ENCODE measurements at regions not wholly inside any gene's neighbourhood (a gene's known extent, or its start where the extent isn't known, plus 50 kb on each side); places are given as distances from the start of the nearest gene placed in this dataset.

- no peak overlapping the region for H3K4me3 ChIP-seq (ENCODE audit: low read depth, poor library complexity, severe bottlenecking)
- DNase-seq (ENCODE audit: low spot score in 2 of 2) = no peak
- WGBS, 2 donors = 86 to 92% methylated on average over 3 of the region's 3 CpGs
- intact Hi-C loops (cut with DNase I; ENCODE audit: low total_unique reads) = no loop called here
- TF ChIP-seq CTCF (IDR thresholded peaks at IDR 0.05) (no peak), POLR2A (IDR thresholded peaks at IDR 0.05) (no peak)
These were observed 794.9 kb upstream of the SOX9 start for GRCh38 chr17:71325886-71326285.

DNA sequence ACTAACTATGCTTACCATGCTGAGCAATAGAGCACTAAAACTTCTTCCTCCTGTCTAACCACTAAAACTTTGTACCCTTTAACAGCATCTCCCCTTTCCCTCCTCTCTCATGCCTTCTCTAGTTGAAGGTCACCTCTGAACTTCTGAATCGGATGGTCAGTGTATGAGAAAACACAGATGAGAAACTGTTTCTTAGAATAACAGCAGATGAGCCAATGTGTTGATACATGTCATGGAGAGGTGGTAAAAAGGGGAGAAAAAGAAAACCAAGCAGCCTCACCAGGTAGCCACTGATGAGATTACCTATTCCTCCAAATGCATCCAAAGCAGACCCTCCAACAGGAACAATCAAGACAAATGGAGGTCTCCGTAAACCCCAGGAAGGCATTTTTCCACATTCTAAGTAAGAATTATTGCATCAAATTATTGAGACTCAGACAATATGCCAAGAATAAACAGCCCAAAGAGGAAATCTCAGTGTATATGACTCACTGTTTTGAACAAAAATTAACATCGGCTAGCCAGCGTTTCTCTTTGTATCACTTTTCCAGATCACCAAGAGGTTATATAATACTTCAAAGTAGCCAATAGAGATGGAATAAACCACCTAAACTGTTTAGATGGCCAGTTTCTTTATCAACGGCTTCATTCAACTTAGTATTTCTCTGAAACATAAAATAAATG lies 793.3 kb upstream of the SOX9 start:
- intact Hi-C loops (cut with DNase I; ENCODE audit: low total_unique reads) = no loop called here
- no peak for TF ChIP-seq POLR2A (IDR thresholded peaks at IDR 0.05)
- WGBS, 2 donors = 25 to 26% methylated on average over 5 of the region's 5 CpGs
- H3K4me3 ChIP-seq (ENCODE audit: low read depth, poor library complexity, severe bottlenecking) = no peak overlapping the region
- no peak for DNase-seq (ENCODE audit: low spot score in 2 of 2)

DNA sequence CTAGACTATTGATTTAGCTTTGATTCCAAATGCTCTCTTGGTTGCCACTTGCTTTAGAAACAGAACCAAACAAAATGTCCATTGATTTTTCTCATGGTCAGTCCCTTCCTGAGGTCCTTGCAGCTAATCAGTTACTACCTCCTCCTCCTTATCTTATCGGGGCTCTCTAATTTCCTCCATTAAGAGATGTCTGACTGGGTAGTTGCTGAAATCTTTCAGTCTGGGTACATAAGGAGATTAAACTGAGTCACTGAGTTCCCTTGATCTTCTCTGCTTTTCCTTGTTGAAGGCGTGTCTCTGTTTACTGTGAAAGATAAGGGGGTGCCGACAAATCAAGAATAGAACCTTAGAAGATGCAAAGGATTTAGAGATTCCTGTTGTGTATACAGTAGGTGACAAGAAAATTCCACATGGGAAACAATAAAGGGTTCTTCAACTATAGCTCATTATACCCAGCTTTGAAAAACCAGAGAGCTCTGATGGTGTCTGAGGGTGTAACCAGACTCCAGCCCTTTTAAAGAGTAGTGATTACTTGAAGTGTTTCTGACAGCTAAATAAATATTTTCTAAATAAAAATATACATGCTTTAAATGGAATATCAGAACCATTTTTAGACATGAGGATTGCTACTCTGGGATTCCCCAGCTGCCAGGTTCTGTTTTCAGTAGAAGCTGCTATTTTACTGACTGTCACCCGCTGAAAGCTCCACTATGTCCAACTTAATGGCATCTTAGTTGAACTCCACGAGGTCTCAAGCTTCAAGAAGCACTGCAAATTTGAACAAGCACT lies 791.3 kb upstream of the SOX9 start:
- TF ChIP-seq POLR2A (IDR thresholded peaks at IDR 0.05) = no peak
- no peak for TF ChIP-seq CTCF (IDR thresholded peaks at IDR 0.05)
- WGBS, 2 donors = 67 to 71% methylated on average over 5 of the region's 5 CpGs
- DNase-seq (ENCODE audit: low spot score in 2 of 2) = no peak
- no peak overlapping the region for H3K4me3 ChIP-seq (ENCODE audit: low read depth, poor library complexity, severe bottlenecking)
- intact Hi-C loops (cut with DNase I; ENCODE audit: low total_unique reads) = no loop called here

GRCh38 chr17:71330099-71330375 lies 790.8 kb upstream of the SOX9 start:
- intact Hi-C loops (cut with DNase I; ENCODE audit: low total_unique reads) = no loop called here
- DNase-seq (ENCODE audit: low spot score in 2 of 2) = no peak

GRCh38 chr17:71331754-71332325 lies 789.0 kb upstream of the SOX9 start:
- no peak for TF ChIP-seq POLR2A (IDR thresholded peaks at IDR 0.05)
- no peak for TF ChIP-seq CTCF (IDR thresholded peaks at IDR 0.05)
- intact Hi-C loops (cut with DNase I; ENCODE audit: low total_unique reads) = no loop called here
- no peak for DNase-seq (ENCODE audit: low spot score in 2 of 2)
- WGBS, 2 donors = 86 to 87% methylated on average over 5 of the region's 5 CpGs
- no peak overlapping the region for H3K4me3 ChIP-seq (ENCODE audit: low read depth, poor library complexity, severe bottlenecking)

More at GRCh38 chr17:71330099-71330375, 790.8 kb upstream of the SOX9 start:
- no peak overlapping the region for H3K4me3 ChIP-seq (ENCODE audit: low read depth, poor library complexity, severe bottlenecking)
- WGBS, 2 donors = 34 to 51% methylated on average over 2 of the region's 2 CpGs
- TF ChIP-seq POLR2A (IDR thresholded peaks at IDR 0.05) = no peak
- TF ChIP-seq CTCF (IDR thresholded peaks at IDR 0.05) = no peak

- no peak overlapping the region for H3K4me3 ChIP-seq (ENCODE audit: low read depth, poor library complexity, severe bottlenecking)
- intact Hi-C loops (cut with DNase I; ENCODE audit: low total_unique reads) = no loop called here
- WGBS, 2 donors = 45 to 46% methylated on average over 2 of the region's 2 CpGs
These were observed 786.6 kb upstream of the SOX9 start for GRCh38 chr17:71334048-71334751.

More at GRCh38 chr17:71334048-71334751, 786.6 kb upstream of the SOX9 start:
- TF ChIP-seq CTCF (IDR thresholded peaks at IDR 0.05) (no peak), POLR2A (IDR thresholded peaks at IDR 0.05) (no peak)
- DNase-seq (ENCODE audit: low spot score in 2 of 2) = peak in 1 of 2 donors; percentile 17
